Astrocyte (in vitro differentiated cells and primary cell): ENCODE measurements at regions not wholly inside any gene's neighbourhood (a gene's known extent, or its start where the extent isn't known, plus 50 kb on each side); places are given as distances from the start of the nearest gene placed in this dataset.
"Not testable (repeated sequence)": the region's sequence is repeated elsewhere in the genome, so short reads cannot be mapped to it uniquely, and the experiment has no call there.

Source experiments
- DNase-seq: peaks from one replicate; pipeline ENCODE4 v3.0.0-alpha.2; 2010; ENCODE audit warnings: low read depth
- FAIRE-seq: peaks from 2 replicates; lab custom pipeline; 2011; peaks lifted over from hg19 to GRCh38; lab: Jason Lieb, UNC
- H2AFZ ChIP-seq: 2 replicates; pipeline ENCODE4 v1.6.0; 2012; ENCODE audit warnings: low read depth, low read length, inconsistent platforms
- H3K27ac ChIP-seq: 2 replicates; pipeline ENCODE4 v1.5.1; 2011; ENCODE audit warnings: low read depth, low read length, inconsistent platforms
- H3K27me3 ChIP-seq: 2 replicates; pipeline ENCODE4 v1.6.0; 2011; ENCODE audit warnings: low read length, inconsistent platforms; ENCODE audit not compliant: insufficient read depth
- H3K36me3 ChIP-seq: 2 replicates; pipeline ENCODE4 v1.5.1; 2011; ENCODE audit warnings: low read length, inconsistent platforms; ENCODE audit not compliant: insufficient read depth
- H3K4me1 ChIP-seq: 2 replicates; pipeline ENCODE4 v1.5.1; 2011; ENCODE audit warnings: low read length, inconsistent platforms; ENCODE audit not compliant: insufficient read depth
- H3K4me2 ChIP-seq: 2 replicates; pipeline ENCODE4 v1.6.0; 2012; ENCODE audit warnings: low read length, inconsistent platforms
- H3K4me3 ChIP-seq: 2 replicates; pipeline ENCODE4 v1.5.1; 2011; ENCODE audit warnings: low read depth, mild to moderate bottlenecking, low read length, inconsistent platforms; ENCODE audit not compliant: insufficient read depth
- H3K79me2 ChIP-seq: 2 replicates; pipeline ENCODE4 v1.6.0; 2012; ENCODE audit warnings: mild to moderate bottlenecking, low read length, inconsistent platforms; ENCODE audit not compliant: insufficient read depth
- H3K9ac ChIP-seq: 2 replicates; pipeline ENCODE4 v1.6.0; 2012; ENCODE audit warnings: mild to moderate bottlenecking, low read length, inconsistent platforms
- H3K9me3 ChIP-seq: 2 replicates; pipeline ENCODE4 v1.5.1; 2012; ENCODE audit warnings: low read depth, mild to moderate bottlenecking, low read length, inconsistent platforms; ENCODE audit not compliant: insufficient read depth
- H4K20me1 ChIP-seq: 2 replicates; pipeline ENCODE4 v1.6.0; 2012; ENCODE audit warnings: low read length, inconsistent platforms; ENCODE audit not compliant: insufficient read depth
- H3K27ac Mint-ChIP-seq: one replicate; pipeline ENCODE4 v1.8.0; 2021; ENCODE audit warnings: mild to moderate bottlenecking, mixed read lengths; ENCODE audit not compliant: unreplicated experiment
- H3K27me3 Mint-ChIP-seq: one replicate; pipeline ENCODE4 v1.8.0; 2021; ENCODE audit warnings: low read depth, mixed read lengths; ENCODE audit not compliant: unreplicated experiment
- H3K36me3 Mint-ChIP-seq: one replicate; pipeline ENCODE4 v1.8.0; 2021; ENCODE audit warnings: low read depth, mixed read lengths; ENCODE audit not compliant: unreplicated experiment
- H3K4me1 Mint-ChIP-seq: one replicate; pipeline ENCODE4 v1.8.0; 2021; ENCODE audit warnings: low read depth, mixed read lengths; ENCODE audit not compliant: unreplicated experiment
- H3K4me3 Mint-ChIP-seq: one replicate; pipeline ENCODE4 v1.8.0; 2021; ENCODE audit warnings: mild to moderate bottlenecking, moderate library complexity, mixed read lengths; ENCODE audit not compliant: unreplicated experiment
- H3K9me3 Mint-ChIP-seq: one replicate; pipeline ENCODE4 v1.8.0; 2021; ENCODE audit warnings: mild to moderate bottlenecking, mixed read lengths; ENCODE audit not compliant: unreplicated experiment
- EZH2 ChIP-seq: IDR thresholded peaks from 2 replicates; pipeline ENCODE4 v1.6.1; 2012; ENCODE audit warnings: mild to moderate bottlenecking, low read length, inconsistent platforms; ENCODE audit not compliant: insufficient read depth
- TF ChIP-seq, protein P1 (sequence below): IDR thresholded peaks from 2 replicates; pipeline ENCODE4 v1.5.1; 2011; ENCODE audit warnings: low read depth, mild to moderate bottlenecking, inconsistent platforms, low read length, moderate library complexity; ENCODE audit not compliant: insufficient read depth

DNA sequence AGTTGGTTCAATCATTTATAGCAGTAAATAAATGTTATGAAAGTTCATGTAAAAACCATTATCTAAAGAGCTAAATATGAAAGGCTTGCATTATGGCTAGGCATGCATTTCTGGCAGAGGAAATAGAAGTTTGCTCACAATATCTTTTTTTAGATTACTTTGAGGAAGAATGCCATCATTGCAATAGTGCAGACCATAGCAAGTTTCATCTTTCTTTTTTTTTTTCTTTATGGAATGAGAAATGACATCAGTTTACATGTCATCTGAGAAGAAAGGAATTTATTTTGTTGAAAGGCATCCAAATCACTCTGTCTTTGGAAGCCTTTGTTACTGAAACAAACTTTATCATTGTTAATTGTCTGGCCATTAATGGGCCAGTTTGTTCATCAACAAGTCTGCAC, 74.5 kb upstream of the NCKAP5 start:
- H3K79me2 ChIP-seq, result no peaks in the 10 kb centered on the region
- no peaks in the 10 kb centered on the region for H3K36me3 ChIP-seq
- no peaks in the 10 kb centered on the region for H3K27me3 ChIP-seq
- DNase-seq (peak; percentile 65), FAIRE-seq (no peak)
- H3K9me3 ChIP-seq, result no peaks in the 10 kb centered on the region
- H3K4me1 ChIP-seq, result peaks cover 5% of the 10 kb centered on the region
- no peak overlapping the region for H2AFZ ChIP-seq
- H3K4me3 ChIP-seq, result no peak overlapping the region
- no peaks in the 10 kb centered on the region for H4K20me1 ChIP-seq
- Mint-ChIP-seq H3K27ac (no peak overlapping the region), H3K9me3 (no peaks in the 10 kb centered on the region), H3K4me3 (no peak overlapping the region), H3K36me3 (no peaks in the 10 kb centered on the region), H3K4me1 (peaks cover 11% of the 10 kb centered on the region), H3K27me3 (no peaks in the 10 kb centered on the region)
- peak overlapping the region; percentile 20 for H3K27ac ChIP-seq
- no peak overlapping the region for H3K9ac ChIP-seq
- no peak overlapping the region for H3K4me2 ChIP-seq
- TF ChIP-seq, protein P1, sequence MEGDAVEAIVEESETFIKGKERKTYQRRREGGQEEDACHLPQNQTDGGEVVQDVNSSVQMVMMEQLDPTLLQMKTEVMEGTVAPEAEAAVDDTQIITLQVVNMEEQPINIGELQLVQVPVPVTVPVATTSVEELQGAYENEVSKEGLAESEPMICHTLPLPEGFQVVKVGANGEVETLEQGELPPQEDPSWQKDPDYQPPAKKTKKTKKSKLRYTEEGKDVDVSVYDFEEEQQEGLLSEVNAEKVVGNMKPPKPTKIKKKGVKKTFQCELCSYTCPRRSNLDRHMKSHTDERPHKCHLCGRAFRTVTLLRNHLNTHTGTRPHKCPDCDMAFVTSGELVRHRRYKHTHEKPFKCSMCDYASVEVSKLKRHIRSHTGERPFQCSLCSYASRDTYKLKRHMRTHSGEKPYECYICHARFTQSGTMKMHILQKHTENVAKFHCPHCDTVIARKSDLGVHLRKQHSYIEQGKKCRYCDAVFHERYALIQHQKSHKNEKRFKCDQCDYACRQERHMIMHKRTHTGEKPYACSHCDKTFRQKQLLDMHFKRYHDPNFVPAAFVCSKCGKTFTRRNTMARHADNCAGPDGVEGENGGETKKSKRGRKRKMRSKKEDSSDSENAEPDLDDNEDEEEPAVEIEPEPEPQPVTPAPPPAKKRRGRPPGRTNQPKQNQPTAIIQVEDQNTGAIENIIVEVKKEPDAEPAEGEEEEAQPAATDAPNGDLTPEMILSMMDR, result no peak
- TF ChIP-seq EZH2, result no peak

DNA sequence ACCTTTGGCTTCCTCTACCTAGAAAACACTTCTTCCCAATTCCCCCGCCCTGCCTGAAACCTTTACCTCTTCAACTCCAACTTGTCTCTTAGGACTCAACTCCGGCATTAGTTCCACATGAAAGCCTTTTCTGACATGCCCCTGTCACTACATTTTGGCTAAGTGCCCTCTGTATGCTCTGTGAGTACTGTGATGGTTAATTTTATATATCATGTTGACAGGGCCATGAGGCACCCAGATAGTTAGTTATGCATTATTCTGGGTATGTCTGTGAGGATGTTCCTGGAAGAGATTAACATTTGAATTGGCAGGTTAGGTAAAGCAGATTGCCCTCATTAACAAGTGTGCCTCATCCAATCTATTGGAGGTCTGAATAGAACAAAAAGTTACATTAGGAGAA, 75.6 kb upstream of the NCKAP5 start:
- no peaks in the 10 kb centered on the region for H3K9me3 ChIP-seq
- no peak overlapping the region for H3K4me2 ChIP-seq
- H3K79me2 ChIP-seq, result no peaks in the 10 kb centered on the region
- H3K9ac ChIP-seq, result no peak overlapping the region
- no peaks in the 10 kb centered on the region for H3K36me3 ChIP-seq
- TF ChIP-seq, protein P1, result no peak
- TF ChIP-seq EZH2, result no peak
- DNase-seq (no peak), FAIRE-seq (no peak)
- H3K4me1 ChIP-seq, result peaks cover 5% of the 10 kb centered on the region
- no peaks in the 10 kb centered on the region for H3K36me3 Mint-ChIP-seq
- no peaks in the 10 kb centered on the region for H3K27me3 ChIP-seq
- H2AFZ ChIP-seq, result no peak overlapping the region
- no peak overlapping the region for H3K4me3 Mint-ChIP-seq
- no peak overlapping the region for H3K27ac Mint-ChIP-seq
- no peaks in the 10 kb centered on the region for H3K27me3 Mint-ChIP-seq
- peaks cover 11% of the 10 kb centered on the region for H3K4me1 Mint-ChIP-seq
- no peak overlapping the region for H3K4me3 ChIP-seq
- H3K27ac ChIP-seq, result no peak overlapping the region
- H3K9me3 Mint-ChIP-seq, result no peaks in the 10 kb centered on the region
- H4K20me1 ChIP-seq, result no peaks in the 10 kb centered on the region

DNA sequence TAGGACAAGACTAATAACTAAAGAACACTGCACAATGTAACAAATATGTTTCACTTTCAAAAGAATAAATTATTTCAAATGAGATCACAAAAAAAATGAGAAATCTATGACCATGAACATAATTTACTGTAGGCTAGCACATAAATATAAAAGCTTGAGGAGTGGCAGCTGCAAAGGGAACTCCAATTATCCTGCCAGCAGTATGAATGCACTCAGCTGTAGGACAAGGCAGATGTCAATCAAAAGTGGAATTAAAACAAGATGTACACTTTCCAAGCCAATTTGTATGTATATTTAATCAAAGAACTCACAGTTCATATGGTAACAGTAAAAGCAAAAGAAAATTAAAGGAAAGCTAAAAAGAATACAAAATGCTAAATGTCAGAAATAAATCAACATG, 76.6 kb upstream of the NCKAP5 start:
- peaks cover 11% of the 10 kb centered on the region for H3K4me1 Mint-ChIP-seq
- no peak for TF ChIP-seq EZH2
- TF ChIP-seq, protein P1, result no peak
- no peaks in the 10 kb centered on the region for H3K27me3 ChIP-seq
- no peak overlapping the region for H3K27ac ChIP-seq
- peaks cover 5% of the 10 kb centered on the region for H3K4me1 ChIP-seq
- no peaks in the 10 kb centered on the region for H3K9me3 ChIP-seq
- FAIRE-seq, result no peak
- H4K20me1 ChIP-seq, result no peaks in the 10 kb centered on the region
- no peak overlapping the region for H3K4me3 Mint-ChIP-seq
- no peak overlapping the region for H2AFZ ChIP-seq
- no peaks in the 10 kb centered on the region for H3K27me3 Mint-ChIP-seq
- no peak for DNase-seq
- no peak overlapping the region for H3K4me2 ChIP-seq
- H3K36me3 ChIP-seq, result no peaks in the 10 kb centered on the region
- no peaks in the 10 kb centered on the region for H3K36me3 Mint-ChIP-seq
- H3K9me3 Mint-ChIP-seq, result no peaks in the 10 kb centered on the region
- no peak overlapping the region for H3K27ac Mint-ChIP-seq
- no peak overlapping the region for H3K4me3 ChIP-seq
- H3K79me2 ChIP-seq, result no peaks in the 10 kb centered on the region
- H3K9ac ChIP-seq, result no peak overlapping the region

DNA sequence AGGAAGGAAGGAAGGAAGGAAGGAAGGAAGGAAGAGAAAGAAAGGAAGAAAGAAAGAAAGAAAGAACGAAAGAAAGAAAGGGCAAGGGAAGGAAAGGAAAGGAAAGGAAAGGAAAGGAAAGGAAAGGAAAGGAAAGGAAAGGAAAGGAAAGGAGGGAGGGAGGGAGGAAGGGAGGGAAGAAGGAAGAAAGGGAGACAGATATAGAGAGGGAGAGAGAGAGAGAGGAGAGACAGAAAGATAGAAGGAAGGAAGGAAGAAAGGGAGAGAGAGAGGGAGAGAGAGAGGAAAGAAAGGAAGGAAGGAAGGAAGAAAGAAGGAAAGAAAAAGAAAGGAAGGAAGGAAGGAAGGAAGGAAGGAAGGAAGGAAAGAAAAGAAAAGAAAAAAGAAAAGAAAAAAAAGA, 79.1 kb upstream of the NCKAP5 start:
- not testable (repeated sequence) for DNase-seq, H3K27me3 ChIP-seq, H3K27me3 Mint-ChIP-seq, H4K20me1 ChIP-seq, H3K4me3 Mint-ChIP-seq, H3K9me3 Mint-ChIP-seq, FAIRE-seq, H3K4me1 Mint-ChIP-seq, H3K4me1 ChIP-seq, H3K4me3 ChIP-seq, H3K9ac ChIP-seq, H3K36me3 Mint-ChIP-seq, H3K27ac ChIP-seq, H3K4me2 ChIP-seq, H3K79me2 ChIP-seq, H3K36me3 ChIP-seq, H3K27ac Mint-ChIP-seq, H2AFZ ChIP-seq, H3K9me3 ChIP-seq
